Osteoblast (primary cell): ENCODE measurements at regions not wholly inside any gene's neighbourhood (a gene's known extent, or its start where the extent isn't known, plus 50 kb on each side); places are given as distances from the start of the nearest gene placed in this dataset.

ENCODE experiments used
- DNase-seq: peaks from one replicate; pipeline ENCODE4 v3.0.0; 2011; ENCODE audit warnings: low spot score, mixed read lengths; ENCODE audit not compliant: insufficient read length; ENCODE audit errors: missing footprints
- H2AFZ ChIP-seq: 2 replicates; pipeline ENCODE4 v1.6.0; 2011; ENCODE audit warnings: mild to moderate bottlenecking, low read length
- H3K27ac ChIP-seq: 2 replicates; pipeline ENCODE4 v1.5.1; 2011; ENCODE audit warnings: mild to moderate bottlenecking, low read depth, low read length, moderate library complexity
- H3K27me3 ChIP-seq: 2 replicates; pipeline ENCODE4 v1.6.0; 2012; ENCODE audit warnings: mild to moderate bottlenecking, control low read depth, inconsistent platforms, low read length, moderate library complexity; ENCODE audit not compliant: insufficient read depth
- H3K36me3 ChIP-seq: 2 replicates; pipeline ENCODE4 v1.5.1; 2011; ENCODE audit warnings: mild to moderate bottlenecking, low read length, control low read depth, moderate library complexity; ENCODE audit not compliant: insufficient read depth
- H3K4me1 ChIP-seq: 2 replicates; pipeline ENCODE4 v1.5.1; 2011; ENCODE audit warnings: mild to moderate bottlenecking, low read length, control low read depth, moderate library complexity; ENCODE audit not compliant: insufficient read depth
- H3K4me2 ChIP-seq: 2 replicates; pipeline ENCODE4 v1.6.0; 2011; ENCODE audit warnings: mild to moderate bottlenecking, low read length; ENCODE audit not compliant: insufficient read depth
- H3K4me3 ChIP-seq: fragments of 200-600 bp; sonication (generic); 3 replicates; pipeline ENCODE4 v1.5.1; 2012; ENCODE audit warnings: mild to moderate bottlenecking, low read length, inconsistent platforms; ENCODE audit not compliant: insufficient read depth
- H3K79me2 ChIP-seq: 2 replicates; pipeline ENCODE4 v1.6.0; 2012; ENCODE audit warnings: mild to moderate bottlenecking, low read length, control low read depth, inconsistent platforms; ENCODE audit not compliant: insufficient read depth
- H3K9me3 ChIP-seq: 2 replicates; pipeline ENCODE4 v1.5.1; 2011; ENCODE audit warnings: low read depth, low read length, control low read depth
- H4K20me1 ChIP-seq: 2 replicates; pipeline ENCODE4 v1.6.0; 2012; ENCODE audit warnings: mild to moderate bottlenecking, low read length, control low read depth; ENCODE audit not compliant: insufficient read depth
- CTCF ChIP-seq: IDR thresholded peaks from 2 replicates; pipeline ENCODE4 v1.5.1; 2011; ENCODE audit warnings: mild to moderate bottlenecking, low read depth, low read length, moderate library complexity; ENCODE audit errors: extremely low read depth

- Histone ChIP-seq H3K79me2 (no peaks in the 10 kb centered on the region), H4K20me1 (no peaks in the 10 kb centered on the region), H3K4me2 (no peak overlapping the region), H2AFZ (no peak overlapping the region), H3K27ac (no peak overlapping the region), H3K27me3 (no peaks in the 10 kb centered on the region), H3K4me3 (no peak overlapping the region), H3K9me3 (no peaks in the 10 kb centered on the region), H3K36me3 (no peaks in the 10 kb centered on the region), H3K4me1 (no peaks in the 10 kb centered on the region)
- no peak for TF ChIP-seq CTCF
- DNase-seq: no peak
These were observed 76.1 kb upstream of the ALKAL2 start for GRCh38 chr2:363824-364470.

GRCh38 chr2:362924-363323 is 75.0 kb upstream of the ALKAL2 start:
- H3K9me3 ChIP-seq: no peaks in the 10 kb centered on the region

GRCh38 chr2:360124-360523 is 72.2 kb upstream of the ALKAL2 start:
- no peak for DNase-seq
- H4K20me1 ChIP-seq: no peaks in the 10 kb centered on the region
- H3K4me3 ChIP-seq: no peak overlapping the region
- H3K27ac ChIP-seq: no peak overlapping the region
- no peaks in the 10 kb centered on the region for H3K4me1 ChIP-seq
- no peak overlapping the region for H2AFZ ChIP-seq
- H3K79me2 ChIP-seq: no peaks in the 10 kb centered on the region
- no peaks in the 10 kb centered on the region for H3K9me3 ChIP-seq
- H3K27me3 ChIP-seq: no peaks in the 10 kb centered on the region
- no peaks in the 10 kb centered on the region for H3K36me3 ChIP-seq
- no peak overlapping the region for H3K4me2 ChIP-seq
- TF ChIP-seq CTCF: no peak

More at GRCh38 chr2:362924-363323, 75.0 kb upstream of the ALKAL2 start:
- Histone ChIP-seq H3K27me3 (no peaks in the 10 kb centered on the region), H3K4me2 (no peak overlapping the region), H2AFZ (no peak overlapping the region), H3K4me1 (no peaks in the 10 kb centered on the region), H3K27ac (no peak overlapping the region), H4K20me1 (no peaks in the 10 kb centered on the region), H3K4me3 (no peak overlapping the region), H3K79me2 (no peaks in the 10 kb centered on the region), H3K36me3 (no peaks in the 10 kb centered on the region)
- no peak for DNase-seq
- TF ChIP-seq CTCF: no peak

- TF ChIP-seq CTCF: no peak
- Histone ChIP-seq H3K4me2 (no peak overlapping the region), H3K4me3 (no peak overlapping the region), H4K20me1 (no peaks in the 10 kb centered on the region), H3K36me3 (no peaks in the 10 kb centered on the region), H3K27ac (no peak overlapping the region), H3K79me2 (no peaks in the 10 kb centered on the region), H3K4me1 (no peaks in the 10 kb centered on the region), H3K9me3 (no peaks in the 10 kb centered on the region), H2AFZ (no peak overlapping the region), H3K27me3 (no peaks in the 10 kb centered on the region)
- DNase-seq: no peak
These were observed 71.2 kb upstream of the ALKAL2 start for GRCh38 chr2:359047-359446.
